ENCODE measurements at regions not wholly inside any gene's neighbourhood (a gene's known extent, or its start where the extent isn't known, plus 50 kb on each side); places are given as distances from the start of the nearest gene placed in this dataset.

- no peak for DNase-seq
Observed at GRCh38 chr17:34527908-34528470, 51.4 kb upstream of the TMEM132E start.

GRCh38 chr17:34527136-34527907, 52.1 kb upstream of the TMEM132E start:
- DNase-seq = no peak

- no peak for DNase-seq
Observed at GRCh38 chr17:34525651-34526050, 53.7 kb upstream of the TMEM132E start.

GRCh38 chr17:34521955-34522354, 57.4 kb upstream of the TMEM132E start:
- DNase-seq = no peak

GRCh38 chr17:34519282-34519681, 60.1 kb upstream of the TMEM132E start:
- DNase-seq = no peak

- DNase-seq = no peak
Observed at GRCh38 chr17:34517406-34517805, 62.0 kb upstream of the TMEM132E start.

GRCh38 chr17:34511931-34512330, 67.5 kb upstream of the TMEM132E start:
- DNase-seq = no peak

- no peak for DNase-seq
Observed at GRCh38 chr17:34511265-34511664, 68.1 kb upstream of the TMEM132E start.

- no peak for DNase-seq
Observed at GRCh38 chr17:34504814-34505484, 74.4 kb upstream of the TMEM132E start.

GRCh38 chr17:34503528-34504195, 75.7 kb upstream of the TMEM132E start:
- DNase-seq = no peak

- DNase-seq = no peak
Observed at GRCh38 chr17:34502426-34502825, 77.0 kb upstream of the TMEM132E start.

GRCh38 chr17:34499576-34499975, 79.8 kb upstream of the TMEM132E start:
- no peak for DNase-seq

GRCh38 chr17:34493917-34494316, 85.5 kb upstream of the TMEM132E start:
- DNase-seq = no peak

GRCh38 chr17:34487626-34488025, 91.8 kb upstream of the TMEM132E start:
- DNase-seq = no peak

GRCh38 chr17:34486761-34487160, 92.6 kb upstream of the TMEM132E start:
- no peak for DNase-seq

GRCh38 chr17:34485999-34486398, 93.4 kb upstream of the TMEM132E start:
- DNase-seq = no peak

GRCh38 chr17:34484193-34484733, 95.1 kb upstream of the TMEM132E start:
- no peak for DNase-seq

- no peak for DNase-seq
Observed at GRCh38 chr17:34482730-34483129, 96.7 kb upstream of the TMEM132E start.

- DNase-seq = no peak
Observed at GRCh38 chr17:34481779-34482178, 97.6 kb upstream of the TMEM132E start.

GRCh38 chr17:34479371-34479770, 100.0 kb upstream of the TMEM132E start:
- no peak for DNase-seq

GRCh38 chr17:34478244-34478643, 101.1 kb upstream of the TMEM132E start:
- no peak for DNase-seq

- DNase-seq = no peak
Observed at GRCh38 chr17:34475296-34475695, 104.1 kb upstream of the TMEM132E start.

- no peak for DNase-seq
Observed at GRCh38 chr17:34474706-34475105, 104.7 kb upstream of the TMEM132E start.

All from NCI-H1417 treated with DMSO at 0.1 percent for 48 hours (cell line).